ENCODE measurements at regions not wholly inside any gene's neighbourhood (a gene's known extent, or its start where the extent isn't known, plus 50 kb on each side); places are given as distances from the start of the nearest gene placed in this dataset.

DNA sequence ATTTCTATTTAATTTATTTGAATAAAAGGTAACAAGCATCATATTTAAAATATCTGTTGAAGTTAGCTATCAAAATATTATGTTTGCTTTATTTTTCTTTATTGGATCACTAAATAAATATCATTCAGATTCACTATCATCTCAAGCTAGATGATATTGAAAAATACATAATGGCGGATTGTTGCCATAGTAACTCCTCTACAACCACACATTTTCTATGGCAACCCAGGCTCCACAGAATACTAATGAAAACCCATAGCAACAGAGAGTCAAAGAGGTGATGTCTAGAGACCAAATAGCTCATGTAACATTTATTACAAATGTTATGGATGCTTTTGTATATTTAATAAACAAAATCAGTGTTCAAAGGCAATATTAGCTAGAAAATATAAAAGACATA is 148.9 kb upstream of the CDK1 start:
- Mint-ChIP-seq H3K36me3 (ENCODE audit: insufficient read depth) (peaks cover 5% of the 10 kb centered on the region), H3K4me3 (no peak overlapping the region), H3K9me3 (no peaks in the 10 kb centered on the region), H3K4me1 (peaks cover 40% of the 10 kb centered on the region), H3K27me3 (no peaks in the 10 kb centered on the region), H3K27ac (ENCODE audit: low read depth) (no peak overlapping the region)
- ATAC-seq (replicated peaks; ENCODE audit: extremely low read depth, poor library complexity, severe bottlenecking) = no peak
- DNase-seq (ENCODE audit: low spot score in 2 of 2) = no peak

GRCh38 chr10:60627778-60628748 is 150.2 kb upstream of the CDK1 start:
- H3K9me3 Mint-ChIP-seq = no peaks in the 10 kb centered on the region
- no peak overlapping the region for H3K27ac Mint-ChIP-seq (ENCODE audit: low read depth)
- peaks cover 35% of the 10 kb centered on the region for H3K4me1 Mint-ChIP-seq
- H3K4me3 Mint-ChIP-seq = no peak overlapping the region
- peaks cover 3% of the 10 kb centered on the region for H3K36me3 Mint-ChIP-seq (ENCODE audit: insufficient read depth)
- ATAC-seq (replicated peaks; ENCODE audit: extremely low read depth, poor library complexity, severe bottlenecking) (no peak), DNase-seq (ENCODE audit: low spot score in 2 of 2) (no peak)
- no peaks in the 10 kb centered on the region for H3K27me3 Mint-ChIP-seq

DNA sequence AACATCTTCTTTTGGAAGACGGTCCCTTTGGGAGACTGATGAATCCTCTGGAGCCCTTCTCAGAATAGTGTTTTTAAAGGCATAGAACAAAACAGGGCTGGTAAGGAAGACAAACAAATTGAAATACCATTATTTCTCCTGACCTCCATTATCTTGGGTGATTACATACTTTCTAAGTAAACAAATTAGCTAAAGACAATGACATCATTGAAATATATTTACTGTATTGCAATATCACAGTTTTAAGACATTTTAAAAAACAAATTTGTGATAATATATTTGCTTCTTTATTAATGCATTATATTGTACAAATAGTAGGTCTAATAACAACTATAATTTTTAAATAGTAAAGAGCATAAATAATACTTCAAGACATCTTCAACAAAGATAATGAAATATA is 152.2 kb upstream of the CDK1 start:
- H3K36me3 Mint-ChIP-seq (ENCODE audit: insufficient read depth) = peaks cover 2% of the 10 kb centered on the region
- H3K9me3 Mint-ChIP-seq = no peaks in the 10 kb centered on the region
- H3K27me3 Mint-ChIP-seq = no peaks in the 10 kb centered on the region
- ATAC-seq (replicated peaks; ENCODE audit: extremely low read depth, poor library complexity, severe bottlenecking) (no peak), DNase-seq (ENCODE audit: low spot score in 2 of 2) (no peak)
- H3K27ac Mint-ChIP-seq (ENCODE audit: low read depth) = no peak overlapping the region
- peaks cover 39% of the 10 kb centered on the region for H3K4me1 Mint-ChIP-seq
- no peak overlapping the region for H3K4me3 Mint-ChIP-seq

DNA sequence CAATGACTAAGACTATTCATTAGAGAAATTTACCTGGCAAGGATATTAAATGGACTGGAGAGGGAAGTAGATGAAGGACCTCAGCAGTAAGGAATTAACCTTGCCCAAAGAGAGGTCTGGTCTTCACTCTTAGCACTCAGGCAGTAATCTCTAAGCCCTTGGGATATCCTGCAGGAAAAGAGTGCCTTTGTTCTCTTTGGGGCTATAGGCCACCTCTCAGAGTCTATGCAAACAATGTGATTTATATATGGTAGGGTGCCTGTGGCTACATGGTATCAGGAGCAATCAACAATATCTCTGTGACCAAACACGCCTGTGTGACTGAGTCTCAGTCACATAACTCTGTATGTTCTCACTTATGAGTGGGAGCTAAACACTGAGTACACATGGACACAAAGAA is 154.7 kb upstream of the CDK1 start:
- Mint-ChIP-seq H3K4me3 (no peak overlapping the region), H3K27ac (ENCODE audit: low read depth) (no peak overlapping the region), H3K27me3 (no peaks in the 10 kb centered on the region), H3K4me1 (peaks cover 39% of the 10 kb centered on the region), H3K36me3 (ENCODE audit: insufficient read depth) (peaks cover 2% of the 10 kb centered on the region), H3K9me3 (no peaks in the 10 kb centered on the region)
- DNase-seq (ENCODE audit: low spot score in 2 of 2) = no peak
- no peak for ATAC-seq (replicated peaks; ENCODE audit: extremely low read depth, poor library complexity, severe bottlenecking)

- Mint-ChIP-seq H3K36me3 (ENCODE audit: insufficient read depth) (peaks cover 2% of the 10 kb centered on the region), H3K27ac (ENCODE audit: low read depth) (no peak overlapping the region), H3K4me3 (no peak overlapping the region), H3K9me3 (no peaks in the 10 kb centered on the region), H3K27me3 (no peaks in the 10 kb centered on the region), H3K4me1 (peaks cover 30% of the 10 kb centered on the region)
- no peak for ATAC-seq (replicated peaks; ENCODE audit: extremely low read depth, poor library complexity, severe bottlenecking)
- no peak for DNase-seq (ENCODE audit: low spot score in 2 of 2)
These were observed 157.3 kb upstream of the CDK1 start for GRCh38 chr10:60621018-60621417.

DNA sequence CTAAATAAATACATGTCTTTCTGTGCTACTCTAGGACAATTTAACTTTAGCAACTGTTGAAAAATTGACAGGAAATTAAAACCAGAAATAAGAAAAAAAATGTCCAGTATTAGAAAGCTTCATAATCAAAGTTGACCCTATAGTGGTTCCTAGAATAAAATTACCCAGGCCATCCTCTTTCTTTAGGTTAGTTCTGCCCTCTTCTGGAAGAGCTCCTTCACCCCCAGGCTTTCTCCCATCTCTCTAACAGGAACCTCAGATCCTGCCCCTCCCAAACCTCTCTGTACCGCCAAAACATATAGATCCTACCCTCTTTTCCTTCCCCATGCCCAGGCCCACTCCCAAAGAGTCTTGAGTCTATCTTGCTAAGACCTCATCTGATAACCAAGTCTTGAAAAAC is 159.4 kb upstream of the CDK1 start:
- no peak overlapping the region for H3K4me3 Mint-ChIP-seq
- no peak for ATAC-seq (replicated peaks; ENCODE audit: extremely low read depth, poor library complexity, severe bottlenecking)

DNA sequence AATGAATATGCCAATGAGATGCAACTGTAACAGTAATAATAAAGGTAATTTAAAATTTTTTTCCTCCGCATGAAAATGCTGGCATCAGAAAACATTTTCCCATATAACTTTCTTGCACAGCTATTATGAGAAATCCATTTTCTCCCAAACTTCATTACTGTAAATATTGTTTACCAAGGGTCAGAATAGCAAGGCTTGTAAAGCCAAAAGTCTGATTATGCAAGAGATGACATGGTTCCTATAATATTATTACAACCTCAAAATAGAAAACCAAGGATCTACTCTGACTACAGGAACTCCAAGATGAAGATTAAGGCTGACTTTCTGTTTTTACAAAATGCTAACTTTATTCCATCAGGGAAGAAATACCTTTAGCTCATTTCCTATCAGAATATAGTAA is 162.7 kb upstream of the CDK1 start:
- ATAC-seq (replicated peaks; ENCODE audit: extremely low read depth, poor library complexity, severe bottlenecking) (no peak), DNase-seq (ENCODE audit: low spot score in 2 of 2) (no peak)
- peaks cover 5% of the 10 kb centered on the region for H3K36me3 Mint-ChIP-seq (ENCODE audit: insufficient read depth)
- no peaks in the 10 kb centered on the region for H3K9me3 Mint-ChIP-seq
- H3K27ac Mint-ChIP-seq (ENCODE audit: low read depth) = no peak overlapping the region
- no peaks in the 10 kb centered on the region for H3K27me3 Mint-ChIP-seq
- H3K4me1 Mint-ChIP-seq = peaks cover 24% of the 10 kb centered on the region
- no peak overlapping the region for H3K4me3 Mint-ChIP-seq

More for the DNA sequence above, 159.4 kb upstream of the CDK1 start:
- no peak for DNase-seq (ENCODE audit: low spot score in 2 of 2)
- H3K9me3 Mint-ChIP-seq = no peaks in the 10 kb centered on the region
- no peaks in the 10 kb centered on the region for H3K27me3 Mint-ChIP-seq
- H3K36me3 Mint-ChIP-seq (ENCODE audit: insufficient read depth) = peaks cover 2% of the 10 kb centered on the region
- no peak overlapping the region for H3K27ac Mint-ChIP-seq (ENCODE audit: low read depth)
- H3K4me1 Mint-ChIP-seq = peaks cover 15% of the 10 kb centered on the region

- Mint-ChIP-seq H3K4me1 (peaks cover 26% of the 10 kb centered on the region), H3K9me3 (no peaks in the 10 kb centered on the region), H3K36me3 (ENCODE audit: insufficient read depth) (peaks cover 5% of the 10 kb centered on the region), H3K27me3 (no peaks in the 10 kb centered on the region), H3K4me3 (no peak overlapping the region), H3K27ac (ENCODE audit: low read depth) (no peak overlapping the region)
- ATAC-seq (replicated peaks; ENCODE audit: extremely low read depth, poor library complexity, severe bottlenecking) (no peak), DNase-seq (ENCODE audit: low spot score in 2 of 2) (no peak)
These were observed 163.9 kb upstream of the CDK1 start for GRCh38 chr10:60614363-60614762.

DNA sequence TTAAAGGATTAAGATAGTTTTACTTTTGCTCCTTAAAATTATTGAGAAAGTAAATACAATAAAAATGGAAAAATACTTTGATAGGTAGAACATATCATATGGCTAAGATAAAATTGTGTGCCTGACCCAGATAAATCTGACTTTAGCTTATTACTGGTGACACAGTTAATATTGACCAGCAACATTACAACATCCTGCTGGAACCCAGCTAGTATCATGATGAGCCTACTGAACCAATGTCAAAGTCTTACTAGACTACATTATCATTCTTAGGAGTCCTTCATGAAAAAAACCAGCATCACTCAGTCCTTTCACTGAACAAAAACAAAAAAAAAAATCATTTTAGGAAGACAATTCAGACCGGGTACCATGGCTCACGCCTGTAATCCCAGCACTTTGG is 164.8 kb upstream of the CDK1 start:
- H3K4me3 Mint-ChIP-seq = no peak overlapping the region
- no peak overlapping the region for H3K27ac Mint-ChIP-seq (ENCODE audit: low read depth)
- H3K4me1 Mint-ChIP-seq = peaks cover 25% of the 10 kb centered on the region
- peaks cover 5% of the 10 kb centered on the region for H3K36me3 Mint-ChIP-seq (ENCODE audit: insufficient read depth)
- no peaks in the 10 kb centered on the region for H3K9me3 Mint-ChIP-seq
- no peaks in the 10 kb centered on the region for H3K27me3 Mint-ChIP-seq
- DNase-seq (ENCODE audit: low spot score in 2 of 2) (no peak), ATAC-seq (replicated peaks; ENCODE audit: extremely low read depth, poor library complexity, severe bottlenecking) (no peak)

DNA sequence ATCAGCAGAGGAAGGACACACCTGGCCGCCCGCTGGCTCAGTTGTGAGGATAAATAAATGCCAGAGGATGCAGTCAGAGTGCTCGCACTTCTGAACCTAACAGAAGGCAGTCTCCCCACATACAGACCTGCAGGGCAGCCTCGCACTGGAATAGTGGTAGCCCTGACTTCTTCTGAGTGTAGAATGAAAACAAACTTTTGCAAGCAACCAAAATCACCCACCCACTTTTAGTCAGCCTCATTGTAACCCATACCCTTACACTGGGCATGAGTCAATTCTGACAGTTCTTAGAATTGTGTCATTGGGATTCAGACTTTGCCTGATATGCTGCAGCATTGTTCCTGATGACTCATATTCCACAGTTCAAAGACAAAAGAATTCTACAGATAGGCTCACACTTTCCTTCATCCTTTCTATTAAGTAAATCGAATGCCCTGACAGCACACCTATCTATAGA is 167.0 kb upstream of the CDK1 start:
- ATAC-seq (replicated peaks; ENCODE audit: extremely low read depth, poor library complexity, severe bottlenecking) (no peak), DNase-seq (ENCODE audit: low spot score in 2 of 2) (no peak)
- H3K36me3 Mint-ChIP-seq (ENCODE audit: insufficient read depth) = peaks cover 5% of the 10 kb centered on the region
- peaks cover 28% of the 10 kb centered on the region for H3K4me1 Mint-ChIP-seq
- H3K27ac Mint-ChIP-seq (ENCODE audit: low read depth) = peak overlapping the region; percentile 33
- no peak overlapping the region for H3K4me3 Mint-ChIP-seq
- H3K27me3 Mint-ChIP-seq = no peaks in the 10 kb centered on the region
- no peaks in the 10 kb centered on the region for H3K9me3 Mint-ChIP-seq

DNA sequence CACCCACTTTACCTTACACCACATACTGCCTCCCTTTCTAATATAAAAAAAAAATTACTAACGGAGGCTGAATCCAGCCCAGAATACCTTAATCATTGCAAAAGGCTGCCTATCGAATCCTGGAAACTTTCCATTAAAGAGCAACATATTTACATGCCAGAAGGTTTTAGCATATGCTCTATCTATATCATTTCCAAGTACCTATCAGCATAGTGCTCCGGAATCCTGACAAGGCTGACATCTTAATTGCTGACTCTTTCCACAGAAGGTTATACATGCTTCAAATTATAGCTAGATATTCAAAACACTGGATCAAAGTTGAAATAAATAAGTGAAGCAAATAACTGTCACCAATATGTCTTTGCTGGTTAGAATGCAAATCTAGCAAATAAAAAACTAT is 170.9 kb upstream of the CDK1 start:
- no peak overlapping the region for H3K27ac Mint-ChIP-seq (ENCODE audit: low read depth)
- H3K4me3 Mint-ChIP-seq = no peak overlapping the region
- no peaks in the 10 kb centered on the region for H3K27me3 Mint-ChIP-seq
- peaks cover 28% of the 10 kb centered on the region for H3K4me1 Mint-ChIP-seq
- no peaks in the 10 kb centered on the region for H3K36me3 Mint-ChIP-seq (ENCODE audit: insufficient read depth)
- DNase-seq (ENCODE audit: low spot score in 2 of 2) (no peak), ATAC-seq (replicated peaks; ENCODE audit: extremely low read depth, poor library complexity, severe bottlenecking) (no peak)
- H3K9me3 Mint-ChIP-seq = no peaks in the 10 kb centered on the region

GRCh38 chr10:60606343-60607080 is 171.8 kb upstream of the CDK1 start:
- DNase-seq (ENCODE audit: low spot score in 2 of 2) (no peak), ATAC-seq (replicated peaks; ENCODE audit: extremely low read depth, poor library complexity, severe bottlenecking) (no peak)
- no peaks in the 10 kb centered on the region for H3K9me3 Mint-ChIP-seq
- H3K4me1 Mint-ChIP-seq = peaks cover 21% of the 10 kb centered on the region
- H3K36me3 Mint-ChIP-seq (ENCODE audit: insufficient read depth) = no peaks in the 10 kb centered on the region
- H3K4me3 Mint-ChIP-seq = no peak overlapping the region
- H3K27me3 Mint-ChIP-seq = no peaks in the 10 kb centered on the region
- H3K27ac Mint-ChIP-seq (ENCODE audit: low read depth) = no peak overlapping the region

DNA sequence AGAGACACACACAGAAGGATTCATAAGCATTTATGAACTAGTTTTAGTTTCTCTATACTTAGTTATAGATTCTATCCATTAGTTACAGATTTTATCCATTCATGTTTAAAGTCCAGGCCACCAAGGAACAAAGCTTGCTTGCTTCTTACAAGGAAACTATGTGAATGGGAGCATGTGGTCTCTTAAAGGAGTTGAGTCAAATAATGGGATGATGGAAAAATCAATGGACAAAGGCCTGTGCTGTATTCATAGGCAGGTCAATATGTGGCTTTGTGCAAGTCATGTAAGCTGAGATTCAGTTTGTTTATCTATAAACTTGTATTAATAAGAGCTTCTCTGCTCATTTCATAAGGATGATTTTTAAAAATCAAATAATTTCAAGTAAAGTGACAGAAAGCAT is 172.8 kb upstream of the CDK1 start:
- Mint-ChIP-seq H3K9me3 (no peaks in the 10 kb centered on the region), H3K4me3 (no peak overlapping the region), H3K4me1 (peaks cover 15% of the 10 kb centered on the region), H3K27me3 (no peaks in the 10 kb centered on the region), H3K27ac (ENCODE audit: low read depth) (no peak overlapping the region), H3K36me3 (ENCODE audit: insufficient read depth) (no peaks in the 10 kb centered on the region)
- DNase-seq (ENCODE audit: low spot score in 2 of 2) (no peak), ATAC-seq (replicated peaks; ENCODE audit: extremely low read depth, poor library complexity, severe bottlenecking) (no peak)
